ENCODE measurements at regions not wholly inside any gene's neighbourhood (a gene's known extent, or its start where the extent isn't known, plus 50 kb on each side); places are given as distances from the start of the nearest gene placed in this dataset.

- TF ChIP-seq BACH1 (tag; IDR thresholded peaks at IDR 0.05) (peak; percentile 77; the same call in 1 of the 2 replicates), MEIS2 (IDR thresholded peaks at IDR 0.05; ENCODE audit: partially characterized antibody) (peak; percentile 40), RAD21 (CRISPR knock-in tag; conservative IDR thresholded peaks at IDR 0.05 in 1 of 2, IDR thresholded peaks at IDR 0.05 in 1 of 2) (peak in 1 of 2 experiments; percentile 17; a peak in 2 of 4 replicates), SMARCA4 (IDR thresholded peaks at IDR 0.05) (peak; percentile 88), JUN (IDR thresholded peaks at IDR 0.05; ENCODE audit: borderline replicate concordance, low read depth, low read length) (peak; percentile 81), JUN (CRISPR knock-in tag; IDR thresholded peaks at IDR 0.05; ENCODE audit: borderline replicate concordance) (no peak), ZNF24 (IDR thresholded peaks at IDR 0.05) (peak; percentile 99), GABPA (tag; conservative IDR thresholded peaks at IDR 0.05; ENCODE audit: low read depth) (peak; percentile 64), CTBP1 (IDR thresholded peaks at IDR 0.05; ENCODE audit: borderline replicate concordance) (peak; percentile 47; the same call in 1 of the 2 replicates), SMARCC2 (IDR thresholded peaks at IDR 0.05; ENCODE audit: low read depth) (0 out of 2 replicates have a peak, but pooled peaks have one; percentile 24), ATF1 (CRISPR knock-in tag; IDR thresholded peaks at IDR 0.05) (no peak), ATF1 (tag; IDR thresholded peaks at IDR 0.05) (0 out of 2 replicates have a peak, but pooled peaks have one; percentile 44), TEAD4 (IDR thresholded peaks at IDR 0.05; ENCODE audit: low read length) (0 out of 2 replicates have a peak, but pooled peaks have one; percentile 7), TEAD4 (CRISPR knock-in tag; IDR thresholded peaks at IDR 0.05; ENCODE audit: borderline replicate concordance) (no peak), ELK1 (CRISPR knock-in tag; IDR thresholded peaks at IDR 0.05) (no peak), TRIM24 (IDR thresholded peaks at IDR 0.05) (peak; percentile 64 to 83), EP300 (IDR thresholded peaks at IDR 0.05; ENCODE audit: low read length) (peak; percentile 56; the same call in 1 of the 2 replicates), EHMT2 (IDR thresholded peaks at IDR 0.05) (peak; percentile 81), TRIM28 (IDR thresholded peaks at IDR 0.05) (0 out of 2 replicates have a peak, but pooled peaks have one; percentile 19), THRA (IDR thresholded peaks at IDR 0.05) (peak; percentile 66)
- TF ChIP-seq, protein P1, sequence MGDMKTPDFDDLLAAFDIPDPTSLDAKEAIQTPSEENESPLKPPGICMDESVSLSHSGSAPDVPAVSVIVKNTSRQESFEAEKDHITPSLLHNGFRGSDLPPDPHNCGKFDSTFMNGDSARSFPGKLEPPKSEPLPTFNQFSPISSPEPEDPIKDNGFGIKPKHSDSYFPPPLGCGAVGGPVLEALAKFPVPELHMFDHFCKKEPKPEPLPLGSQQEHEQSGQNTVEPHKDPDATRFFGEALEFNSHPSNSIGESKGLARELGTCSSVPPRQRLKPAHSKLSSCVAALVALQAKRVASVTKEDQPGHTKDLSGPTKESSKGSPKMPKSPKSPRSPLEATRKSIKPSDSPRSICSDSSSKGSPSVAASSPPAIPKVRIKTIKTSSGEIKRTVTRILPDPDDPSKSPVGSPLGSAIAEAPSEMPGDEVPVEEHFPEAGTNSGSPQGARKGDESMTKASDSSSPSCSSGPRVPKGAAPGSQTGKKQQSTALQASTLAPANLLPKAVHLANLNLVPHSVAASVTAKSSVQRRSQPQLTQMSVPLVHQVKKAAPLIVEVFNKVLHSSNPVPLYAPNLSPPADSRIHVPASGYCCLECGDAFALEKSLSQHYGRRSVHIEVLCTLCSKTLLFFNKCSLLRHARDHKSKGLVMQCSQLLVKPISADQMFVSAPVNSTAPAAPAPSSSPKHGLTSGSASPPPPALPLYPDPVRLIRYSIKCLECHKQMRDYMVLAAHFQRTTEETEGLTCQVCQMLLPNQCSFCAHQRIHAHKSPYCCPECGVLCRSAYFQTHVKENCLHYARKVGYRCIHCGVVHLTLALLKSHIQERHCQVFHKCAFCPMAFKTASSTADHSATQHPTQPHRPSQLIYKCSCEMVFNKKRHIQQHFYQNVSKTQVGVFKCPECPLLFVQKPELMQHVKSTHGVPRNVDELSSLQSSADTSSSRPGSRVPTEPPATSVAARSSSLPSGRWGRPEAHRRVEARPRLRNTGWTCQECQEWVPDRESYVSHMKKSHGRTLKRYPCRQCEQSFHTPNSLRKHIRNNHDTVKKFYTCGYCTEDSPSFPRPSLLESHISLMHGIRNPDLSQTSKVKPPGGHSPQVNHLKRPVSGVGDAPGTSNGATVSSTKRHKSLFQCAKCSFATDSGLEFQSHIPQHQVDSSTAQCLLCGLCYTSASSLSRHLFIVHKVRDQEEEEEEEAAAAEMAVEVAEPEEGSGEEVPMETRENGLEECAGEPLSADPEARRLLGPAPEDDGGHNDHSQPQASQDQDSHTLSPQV (IDR thresholded peaks at IDR 0.05), result peak; percentile 66
- TF ChIP-seq, protein P2, sequence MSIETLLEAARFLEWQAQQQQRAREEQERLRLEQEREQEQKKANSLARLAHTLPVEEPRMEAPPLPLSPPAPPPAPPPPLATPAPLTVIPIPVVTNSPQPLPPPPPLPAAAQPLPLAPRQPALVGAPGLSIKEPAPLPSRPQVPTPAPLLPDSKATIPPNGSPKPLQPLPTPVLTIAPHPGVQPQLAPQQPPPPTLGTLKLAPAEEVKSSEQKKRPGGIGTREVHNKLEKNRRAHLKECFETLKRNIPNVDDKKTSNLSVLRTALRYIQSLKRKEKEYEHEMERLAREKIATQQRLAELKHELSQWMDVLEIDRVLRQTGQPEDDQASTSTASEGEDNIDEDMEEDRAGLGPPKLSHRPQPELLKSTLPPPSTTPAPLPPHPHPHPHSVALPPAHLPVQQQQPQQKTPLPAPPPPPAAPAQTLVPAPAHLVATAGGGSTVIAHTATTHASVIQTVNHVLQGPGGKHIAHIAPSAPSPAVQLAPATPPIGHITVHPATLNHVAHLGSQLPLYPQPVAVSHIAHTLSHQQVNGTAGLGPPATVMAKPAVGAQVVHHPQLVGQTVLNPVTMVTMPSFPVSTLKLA (conservative IDR thresholded peaks at IDR 0.05), result peak in 1 of 2 experiments; percentile 54; a peak in 2 of 4 replicates
These were observed 139.3 kb upstream of the ARHGAP5 start (continued) for GRCh38 chr14:31937730-31938346.
